ENCODE measurements at regions not wholly inside any gene's neighbourhood (a gene's known extent, or its start where the extent isn't known, plus 50 kb on each side); places are given as distances from the start of the nearest gene placed in this dataset.
A peak's percentile ranks its signal among the peaks of the same experiment; 100 is the strongest.
"Not testable (repeated sequence)": the region's sequence is repeated elsewhere in the genome, so short reads cannot be mapped to it uniquely, and the experiment has no call there.

DNA sequence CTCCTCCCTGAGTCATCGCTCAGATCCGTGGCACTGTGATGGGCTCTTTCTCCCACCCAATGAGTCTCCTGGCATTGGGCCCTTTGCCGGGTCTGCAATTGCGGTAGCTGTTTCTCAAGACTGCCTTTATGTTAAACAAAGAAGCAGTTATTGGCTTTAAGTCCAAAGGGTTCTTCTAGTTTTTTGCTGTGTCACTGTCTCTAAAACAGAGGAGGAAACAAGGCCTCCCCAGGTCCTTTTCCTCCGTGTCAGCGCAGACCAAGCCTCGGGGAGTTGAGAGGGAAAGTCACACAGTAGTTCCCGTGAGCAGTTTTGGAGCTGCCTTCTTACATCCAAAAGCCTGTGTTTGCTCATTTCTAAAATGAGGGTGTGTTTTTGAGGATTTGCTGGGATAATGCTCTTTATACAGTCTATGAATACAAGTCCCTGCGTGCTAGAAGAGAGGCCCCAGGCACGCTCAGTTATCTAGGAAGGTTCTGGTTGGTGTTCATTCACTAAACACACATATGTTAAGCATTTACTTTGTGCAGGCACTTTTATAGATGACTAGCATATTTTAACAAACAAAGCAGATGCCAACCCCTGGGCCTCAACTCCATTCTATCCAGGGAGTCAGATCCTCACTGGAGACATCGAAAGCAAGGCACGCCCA, 126.0 kb upstream of the PZP start:
- DNase-seq, result no peak

DNA sequence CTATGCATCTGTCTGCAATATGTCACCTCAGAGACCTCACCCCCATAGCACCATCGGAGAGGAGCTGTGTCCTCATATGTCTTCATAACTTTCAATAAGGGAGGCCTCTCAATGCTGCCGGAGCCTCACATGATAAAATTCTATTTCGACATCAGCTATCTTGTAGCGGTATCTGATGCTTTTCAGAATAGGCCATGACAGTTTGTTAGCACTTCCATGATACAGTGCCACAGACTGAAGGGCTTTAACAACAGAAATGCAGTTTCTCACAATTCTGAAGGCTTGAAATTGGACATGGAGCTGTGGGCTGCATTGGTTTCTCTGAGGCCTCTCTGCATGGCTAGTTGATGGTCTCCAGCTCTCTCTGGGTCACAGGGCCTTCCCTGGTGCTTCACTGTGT, 125.0 kb upstream of the PZP start:
- no peak for DNase-seq

DNA sequence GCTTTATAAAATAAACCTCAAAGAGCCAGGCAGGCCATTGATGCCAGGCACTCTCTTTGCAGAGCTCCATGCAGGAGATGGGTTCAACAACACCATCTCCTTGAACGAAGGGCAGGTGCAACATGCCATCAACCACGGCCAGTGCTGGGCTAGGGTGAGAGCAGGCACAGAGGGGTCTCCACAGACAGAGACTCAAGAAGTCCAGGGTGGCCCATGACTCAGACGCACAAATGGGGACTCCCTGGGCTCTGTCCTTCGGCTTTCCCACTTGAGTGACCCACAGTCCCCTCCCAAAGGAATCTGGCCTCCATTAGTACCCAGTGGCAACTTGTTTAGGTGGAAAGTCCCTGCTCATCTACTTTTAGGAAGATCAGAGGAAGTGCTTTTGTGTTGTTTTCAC, 124.4 kb upstream of the PZP start:
- no peak for DNase-seq

- DNase-seq, result peak; percentile 73
Observed at GRCh38 chr12:9331218-9331626, 123.0 kb upstream of the PZP start.

GRCh38 chr12:9329019-9329418, 120.8 kb upstream of the PZP start:
- DNase-seq, result no peak

DNA sequence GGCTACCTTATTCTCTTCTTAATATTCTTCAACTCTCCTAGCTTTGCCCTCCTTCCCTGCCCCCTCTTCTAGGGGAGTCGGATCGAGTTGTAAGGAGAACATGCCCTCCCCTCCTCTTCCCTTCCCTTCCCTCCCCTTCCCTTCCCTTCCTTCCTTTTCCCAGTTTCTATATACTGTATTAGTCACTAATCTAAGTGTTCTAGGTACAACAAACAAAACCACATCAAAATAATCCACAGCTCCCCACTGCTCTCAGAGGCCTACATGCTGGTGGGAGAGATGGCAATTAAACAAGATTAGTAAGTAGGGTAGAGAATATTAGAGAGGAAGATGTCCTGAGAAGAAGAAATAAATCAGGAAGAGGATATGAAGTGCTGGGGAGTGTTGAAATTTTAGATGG, 119.9 kb upstream of the PZP start:
- DNase-seq, result no peak

DNA sequence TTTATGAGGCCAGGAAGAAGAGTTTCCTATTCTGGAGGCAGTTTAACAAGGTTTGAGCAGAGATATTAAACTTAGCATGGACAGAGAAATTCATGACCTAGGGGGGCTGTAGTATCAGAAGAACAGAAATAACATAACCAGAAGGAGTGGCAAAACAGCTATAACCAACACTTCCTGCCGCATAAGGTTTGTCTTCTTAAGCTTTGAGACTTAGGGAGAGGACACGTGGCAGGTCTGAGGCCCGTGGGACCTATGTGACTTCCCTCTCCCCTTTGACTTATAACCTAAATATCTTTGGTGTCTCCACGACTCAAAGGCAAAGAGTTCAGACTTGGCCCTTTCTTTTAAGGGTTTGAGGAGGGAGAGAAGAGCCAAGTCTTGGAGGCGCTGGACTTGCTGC, 119.1 kb upstream of the PZP start:
- DNase-seq, result no peak

DNA sequence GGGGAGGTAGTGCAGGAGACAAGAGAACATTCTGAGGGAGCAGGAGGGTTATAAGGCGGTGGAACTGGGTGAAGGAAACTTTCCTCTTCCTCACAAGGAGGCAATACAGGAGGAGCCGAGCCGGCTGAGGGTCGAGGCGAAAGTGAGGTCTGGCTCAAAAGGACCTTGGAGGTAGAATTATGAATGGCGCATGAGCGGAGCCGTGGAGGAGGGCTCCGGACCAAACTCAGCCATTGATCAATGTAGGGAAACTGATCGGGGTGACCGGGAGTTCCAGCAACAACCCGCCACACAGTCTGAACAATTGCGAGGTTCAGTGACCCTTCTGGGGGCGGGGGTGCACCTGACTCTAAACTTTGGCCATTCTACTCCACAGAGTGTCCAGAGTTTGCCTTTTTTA, 118.7 kb upstream of the PZP start:
- DNase-seq, result not testable (repeated sequence)

- DNase-seq, result no peak
Observed at GRCh38 chr12:9326085-9326484, 117.9 kb upstream of the PZP start.

DNA sequence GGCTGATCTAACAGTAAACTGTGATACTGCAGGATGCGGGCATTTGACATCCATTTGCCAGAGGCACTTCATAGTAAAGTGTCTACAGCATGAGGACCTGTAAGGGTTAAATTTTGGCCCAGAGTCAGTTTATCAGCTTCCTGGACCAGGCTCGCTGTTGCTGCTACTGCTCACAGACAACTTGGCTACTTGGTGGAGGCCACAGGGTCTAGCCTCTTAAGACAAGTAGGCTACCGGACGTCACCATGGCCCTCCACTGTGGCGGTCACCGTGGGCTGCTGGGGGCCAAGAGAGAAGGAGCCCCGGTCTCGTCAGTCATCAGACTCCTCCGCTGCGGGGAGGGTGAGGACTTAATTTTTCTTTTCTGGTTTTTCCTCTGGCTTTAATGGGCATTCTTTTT, 117.3 kb upstream of the PZP start:
- DNase-seq, result no peak

GRCh38 chr12:9324782-9325181, 116.6 kb upstream of the PZP start:
- DNase-seq, result no peak

- DNase-seq, result no peak
Observed at GRCh38 chr12:9323144-9323681, 115.0 kb upstream of the PZP start.

GRCh38 chr12:9319842-9320173, 111.6 kb upstream of the PZP start:
- DNase-seq, result no peak

DNA sequence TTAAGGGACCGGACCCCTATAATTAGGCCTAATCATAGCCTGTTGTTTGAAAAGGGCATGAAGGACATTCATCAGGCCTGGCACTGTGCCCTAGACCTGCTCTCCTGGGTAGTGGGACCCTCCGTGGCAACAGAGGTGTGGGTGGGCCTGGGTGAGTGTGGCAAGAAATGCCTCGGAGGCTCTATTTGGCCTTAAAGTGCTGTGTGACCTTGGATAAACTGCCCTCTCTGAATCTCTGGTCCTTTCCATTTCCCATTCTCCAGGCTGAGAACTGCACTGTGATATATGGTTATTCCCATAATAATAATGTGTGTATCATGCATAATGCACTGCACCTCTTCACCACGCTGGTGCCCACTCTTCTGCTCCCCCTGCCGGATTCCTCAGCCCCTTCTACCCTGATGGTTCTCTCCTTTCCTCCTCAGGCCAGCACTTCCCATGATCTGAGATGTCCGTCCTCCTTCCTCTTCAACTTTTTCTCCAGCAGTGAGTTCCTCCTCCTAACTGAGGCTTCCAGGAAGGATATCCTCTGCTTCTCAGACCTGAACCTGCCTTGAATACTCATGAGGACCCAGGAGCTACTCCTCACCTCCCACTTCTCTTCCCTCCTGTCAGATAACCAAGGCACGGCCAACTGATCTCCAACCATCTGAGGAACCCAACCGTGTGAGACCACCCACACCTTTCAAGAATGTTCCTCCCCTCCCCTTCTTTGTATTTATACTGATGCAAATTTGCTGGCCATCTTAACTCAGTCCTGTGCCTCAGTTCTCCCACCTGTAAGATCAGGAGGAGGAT, 111.0 kb upstream of the PZP start:
- no peak for DNase-seq

DNA sequence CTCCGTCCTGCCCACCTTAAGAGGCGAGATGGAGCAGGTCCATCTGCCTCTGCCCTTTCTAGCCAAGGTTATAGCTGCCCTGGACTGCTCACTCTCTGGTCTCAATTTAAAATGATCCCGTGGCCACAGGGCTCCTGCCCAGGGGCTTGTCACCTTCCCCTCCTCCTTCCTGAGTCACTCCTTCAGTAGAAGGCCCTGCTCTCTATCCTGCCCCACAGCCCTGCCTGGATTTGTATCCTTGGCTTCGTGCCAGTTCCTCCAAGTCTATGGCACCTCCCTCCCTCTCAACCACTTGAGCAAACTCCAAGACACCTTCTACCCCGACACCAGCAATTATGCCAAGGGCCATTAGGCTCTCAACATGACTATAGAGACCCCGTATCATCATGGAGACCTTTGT, 105.3 kb upstream of the PZP start:
- DNase-seq, result not testable (repeated sequence)

- not testable (repeated sequence) for DNase-seq
Observed at GRCh38 chr12:9312406-9313392, 104.5 kb upstream of the PZP start.

DNA sequence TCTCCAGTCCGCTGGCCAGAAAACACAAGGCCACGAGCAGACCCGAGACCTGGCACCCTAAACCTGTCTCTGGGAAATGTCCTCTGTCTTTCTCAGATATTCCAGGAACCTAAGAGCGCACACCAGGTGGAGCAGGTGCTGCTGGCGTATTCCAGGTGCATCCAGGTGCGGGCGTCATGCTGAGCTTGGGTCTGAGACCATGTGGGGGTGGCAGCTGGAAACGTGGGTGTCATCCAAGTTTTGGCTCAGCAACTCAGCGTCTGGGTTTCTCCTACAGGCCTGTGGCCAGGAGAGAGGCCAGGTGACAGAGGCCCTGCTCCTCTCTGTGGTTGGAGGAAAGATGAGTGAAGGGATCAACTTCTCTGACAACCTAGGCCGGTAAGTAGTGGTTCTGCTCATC, 103.3 kb upstream of the PZP start:
- DNase-seq, result not testable (repeated sequence)

- not testable (repeated sequence) for DNase-seq
Observed at GRCh38 chr12:9310645-9311044, 102.5 kb upstream of the PZP start.

GRCh38 chr12:9309749-9310148, 101.6 kb upstream of the PZP start:
- DNase-seq, result not testable (repeated sequence)

DNA sequence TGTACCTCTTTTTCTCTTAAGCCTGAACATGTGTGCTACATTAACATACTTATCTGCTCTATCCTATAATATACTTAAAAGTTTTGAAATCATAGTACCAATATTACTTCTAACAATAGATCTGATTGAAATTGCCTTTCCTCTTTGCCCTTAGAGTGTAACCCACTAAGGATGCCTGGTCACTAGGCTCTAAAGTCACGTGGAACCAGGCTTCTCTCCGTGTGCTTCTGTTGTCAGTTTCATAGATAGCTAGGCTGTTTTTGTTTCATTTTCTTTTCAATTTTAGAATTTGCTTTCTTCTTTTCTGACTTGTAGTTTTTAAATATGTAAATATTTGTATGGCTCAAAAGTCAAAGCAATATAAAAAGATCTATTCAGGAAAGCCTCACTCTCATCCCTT, 100.5 kb upstream of the PZP start:
- DNase-seq, result not testable (repeated sequence)

DNA sequence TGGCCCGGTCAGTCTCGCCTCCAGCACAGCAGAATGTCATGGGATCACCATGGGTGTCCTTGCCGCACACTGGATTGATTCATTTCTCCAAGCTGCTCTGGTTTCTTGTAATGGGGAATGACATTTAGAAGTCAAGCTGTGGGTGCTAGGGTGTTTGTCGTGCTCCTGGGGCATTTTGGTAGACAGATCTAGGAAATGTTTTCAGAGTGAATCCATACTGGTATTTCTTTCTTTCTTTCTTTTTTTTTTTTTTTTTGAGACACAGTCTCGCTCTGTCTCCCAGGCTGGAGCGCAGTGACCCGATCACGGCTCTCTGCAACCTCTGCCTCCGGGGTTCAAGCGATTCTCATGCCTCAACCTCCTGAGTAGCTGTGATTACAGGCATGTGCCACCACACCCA, 100.0 kb upstream of the PZP start:
- not testable (repeated sequence) for DNase-seq

- DNase-seq, result not testable (repeated sequence)
Observed at GRCh38 chr12:9307255-9307654, 99.1 kb upstream of the PZP start.

DNA sequence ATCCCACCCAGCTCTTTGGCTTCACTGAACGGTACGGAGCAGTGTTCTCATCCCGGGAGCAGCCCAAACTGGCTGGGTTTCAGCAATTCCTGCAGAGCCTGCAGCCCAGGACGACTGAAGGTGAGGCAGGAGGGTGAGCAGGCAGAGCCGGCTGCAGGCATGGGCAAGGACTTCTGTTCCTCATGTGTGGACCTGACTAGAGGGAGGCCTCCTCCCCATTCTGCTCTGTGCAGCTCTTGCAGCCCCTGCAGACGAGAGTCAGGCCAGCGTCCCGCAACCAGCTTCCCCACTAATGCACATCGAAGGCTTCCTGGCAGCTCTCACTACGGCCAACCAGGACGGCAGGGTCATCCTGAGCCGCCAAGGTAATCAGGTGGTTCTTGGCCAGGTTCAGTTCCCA, 97.8 kb upstream of the PZP start:
- DNase-seq, result not testable (repeated sequence)

Data from right hindlimb (tissue), 1 donor.